ENCODE measurements at regions not wholly inside any gene's neighbourhood (a gene's known extent, or its start where the extent isn't known, plus 50 kb on each side); places are given as distances from the start of the nearest gene placed in this dataset.
"Not testable (repeated sequence)": the region's sequence is repeated elsewhere in the genome, so short reads cannot be mapped to it uniquely, and the experiment has no call there.

DNA sequence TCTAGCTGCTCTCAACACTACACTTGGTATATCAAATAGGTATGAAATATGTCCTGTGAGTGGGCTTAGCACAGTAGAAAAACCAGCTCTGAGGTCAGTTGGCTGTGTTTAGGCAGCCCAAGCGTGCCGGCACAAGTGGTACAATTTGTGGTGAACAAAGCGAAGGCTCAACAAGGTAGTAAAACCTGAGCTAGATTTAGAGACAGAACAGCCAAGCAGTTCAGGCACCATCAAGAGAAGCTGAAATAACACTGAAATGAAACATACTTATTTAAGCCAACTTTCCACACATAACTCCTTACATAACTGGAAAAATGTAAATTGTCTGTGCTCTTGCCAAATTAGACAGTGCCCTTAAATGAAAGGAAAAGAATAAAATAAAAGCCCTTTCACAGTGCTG is 596.8 kb upstream of the FBXO33 start:
- POLR2A ChIA-PET = no interaction called here
- TF ChIP-seq, protein P1, sequence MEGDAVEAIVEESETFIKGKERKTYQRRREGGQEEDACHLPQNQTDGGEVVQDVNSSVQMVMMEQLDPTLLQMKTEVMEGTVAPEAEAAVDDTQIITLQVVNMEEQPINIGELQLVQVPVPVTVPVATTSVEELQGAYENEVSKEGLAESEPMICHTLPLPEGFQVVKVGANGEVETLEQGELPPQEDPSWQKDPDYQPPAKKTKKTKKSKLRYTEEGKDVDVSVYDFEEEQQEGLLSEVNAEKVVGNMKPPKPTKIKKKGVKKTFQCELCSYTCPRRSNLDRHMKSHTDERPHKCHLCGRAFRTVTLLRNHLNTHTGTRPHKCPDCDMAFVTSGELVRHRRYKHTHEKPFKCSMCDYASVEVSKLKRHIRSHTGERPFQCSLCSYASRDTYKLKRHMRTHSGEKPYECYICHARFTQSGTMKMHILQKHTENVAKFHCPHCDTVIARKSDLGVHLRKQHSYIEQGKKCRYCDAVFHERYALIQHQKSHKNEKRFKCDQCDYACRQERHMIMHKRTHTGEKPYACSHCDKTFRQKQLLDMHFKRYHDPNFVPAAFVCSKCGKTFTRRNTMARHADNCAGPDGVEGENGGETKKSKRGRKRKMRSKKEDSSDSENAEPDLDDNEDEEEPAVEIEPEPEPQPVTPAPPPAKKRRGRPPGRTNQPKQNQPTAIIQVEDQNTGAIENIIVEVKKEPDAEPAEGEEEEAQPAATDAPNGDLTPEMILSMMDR (IDR thresholded peaks at IDR 0.05; ENCODE audit: control extremely low read depth, extremely low read depth, low read depth, missing control alignments) = no peak
- CTCF ChIA-PET = no interaction called here
- DNase-seq (ENCODE audit: extremely low spot score) = no peak

DNA sequence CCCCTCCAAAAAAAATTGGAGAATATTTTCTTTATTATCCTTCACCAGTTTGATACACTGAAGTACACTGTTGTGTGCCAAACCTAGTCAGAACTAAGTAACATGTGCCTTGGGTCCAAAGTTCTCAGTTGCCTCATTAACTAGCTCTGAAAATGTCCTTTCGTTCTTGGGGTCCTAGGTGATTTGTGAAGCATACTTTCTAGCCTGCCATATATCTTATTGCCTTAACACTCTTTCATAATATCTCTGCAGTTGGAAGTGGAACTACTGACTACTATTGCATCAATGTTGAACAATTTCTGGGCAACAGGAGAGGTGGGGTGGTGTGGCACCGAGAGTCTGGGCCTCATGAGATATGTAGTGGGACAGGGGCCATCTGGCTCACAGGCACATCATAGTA is 592.9 kb upstream of the FBXO33 start:
- POLR2A ChIA-PET = no interaction called here
- CTCF ChIA-PET = interaction anchor here (1.2 kb wide), 1 partner anchor 13 kb away, joined by 3 read pairs; no protein-coding TSS in a partner anchor
- no peak for DNase-seq (ENCODE audit: extremely low spot score)
- TF ChIP-seq, protein P1 (IDR thresholded peaks at IDR 0.05; ENCODE audit: control extremely low read depth, extremely low read depth, low read depth, missing control alignments) = no peak

DNA sequence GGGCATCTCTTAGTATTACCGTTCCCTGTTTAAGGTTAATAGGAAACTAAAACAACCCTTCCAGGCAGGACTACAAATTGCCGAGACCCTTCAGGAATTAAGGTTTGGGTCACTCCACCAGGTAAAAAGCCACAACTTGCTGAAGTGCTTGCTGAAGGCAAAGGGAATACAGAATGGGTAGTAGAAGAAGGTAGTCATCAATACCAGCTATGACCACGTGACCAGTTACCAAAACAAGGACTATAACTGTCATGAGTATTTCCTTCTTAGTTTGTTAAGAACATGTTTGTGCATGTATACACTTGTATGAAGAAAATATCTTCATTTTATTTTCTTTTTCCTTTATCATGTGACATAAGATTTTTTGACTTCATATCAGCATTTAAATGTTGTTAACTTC is 578.7 kb upstream of the FBXO33 start:
- ChIA-PET CTCF (no interaction called here), POLR2A (no interaction called here)
- DNase-seq (ENCODE audit: extremely low spot score) = no peak
- TF ChIP-seq, protein P1 (IDR thresholded peaks at IDR 0.05; ENCODE audit: control extremely low read depth, extremely low read depth, low read depth, missing control alignments) = no peak

DNA sequence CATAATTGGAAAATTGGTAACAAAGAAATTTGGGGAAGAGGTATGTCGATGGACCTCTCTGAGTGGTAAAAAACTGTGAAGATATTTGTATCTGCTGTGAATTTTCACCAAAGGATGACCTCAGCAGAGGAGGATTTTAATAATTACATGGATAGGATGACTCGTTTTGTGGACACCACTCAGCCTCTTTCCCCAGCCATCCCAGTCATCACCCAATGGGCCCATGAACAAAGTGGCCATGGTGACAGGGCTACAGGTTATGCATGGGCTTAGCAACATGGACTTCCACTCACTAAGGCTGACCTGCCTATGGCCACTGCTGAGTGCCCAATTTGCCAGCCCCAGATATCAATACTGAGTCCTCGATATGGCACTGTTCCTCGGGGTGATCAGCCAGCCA is 577.5 kb upstream of the FBXO33 start:
- TF ChIP-seq, protein P1 (IDR thresholded peaks at IDR 0.05; ENCODE audit: control extremely low read depth, extremely low read depth, low read depth, missing control alignments) = no peak
- CTCF ChIA-PET = no interaction called here
- POLR2A ChIA-PET = no interaction called here
- no peak for DNase-seq (ENCODE audit: extremely low spot score)

DNA sequence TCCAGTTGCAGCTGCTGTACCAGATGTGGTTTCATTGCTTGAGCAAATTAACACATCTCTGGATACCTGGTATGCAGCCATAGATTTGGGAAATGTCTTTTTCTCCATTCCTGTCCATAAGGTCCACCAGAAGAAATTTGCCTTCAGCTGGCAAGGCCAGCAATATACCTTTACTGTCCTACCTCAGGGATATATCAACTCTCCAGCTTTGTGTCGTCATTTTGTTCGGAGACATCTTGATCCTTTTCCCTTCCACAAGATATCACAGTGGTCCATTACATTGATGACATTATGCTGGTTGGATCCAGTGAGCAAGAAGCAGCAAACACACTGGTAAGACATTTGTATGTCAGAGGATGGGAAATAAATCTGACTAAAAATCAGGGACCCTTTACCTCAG is 576.1 kb upstream of the FBXO33 start:
- DNase-seq (ENCODE audit: extremely low spot score); POLR2A ChIA-PET: not testable (repeated sequence)
- CTCF ChIA-PET = interaction anchor here (1.4 kb wide), 1 partner anchor 13 kb away, joined by 3 read pairs; no protein-coding TSS in a partner anchor

DNA sequence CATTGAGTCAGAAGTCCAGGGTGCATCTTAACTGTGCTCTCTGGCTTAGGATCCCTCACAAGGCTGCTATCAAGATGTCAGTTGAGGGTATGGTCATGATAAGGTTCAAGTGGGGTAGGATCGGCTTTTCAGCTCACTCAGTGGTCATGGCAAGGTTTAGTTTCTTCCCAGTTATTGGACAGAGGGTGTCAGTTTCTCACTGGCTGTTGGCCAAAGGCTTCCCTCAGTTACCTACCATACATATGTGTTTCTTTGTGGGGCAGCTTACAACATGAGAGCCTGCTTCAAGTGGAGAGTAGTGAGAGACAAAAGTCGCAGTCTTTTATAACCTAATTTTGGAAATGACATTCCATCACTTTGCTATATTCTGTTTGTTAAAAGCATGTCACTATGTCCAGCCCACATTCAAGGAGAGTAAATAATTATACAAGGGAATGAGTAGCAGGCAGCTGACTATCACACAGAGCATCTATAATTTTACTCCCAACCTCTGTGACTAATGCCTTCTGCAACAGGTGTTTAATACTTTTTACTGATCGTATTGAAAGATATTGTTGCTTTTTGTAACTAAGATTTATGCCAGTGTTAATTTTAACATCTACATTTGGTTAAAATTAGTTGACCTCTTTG is 572.8 kb upstream of the FBXO33 start:
- ChIA-PET POLR2A (no interaction called here), CTCF (no interaction called here)
- DNase-seq (ENCODE audit: extremely low spot score) = no peak
- TF ChIP-seq, protein P1 (IDR thresholded peaks at IDR 0.05; ENCODE audit: control extremely low read depth, extremely low read depth, low read depth, missing control alignments) = no peak

DNA sequence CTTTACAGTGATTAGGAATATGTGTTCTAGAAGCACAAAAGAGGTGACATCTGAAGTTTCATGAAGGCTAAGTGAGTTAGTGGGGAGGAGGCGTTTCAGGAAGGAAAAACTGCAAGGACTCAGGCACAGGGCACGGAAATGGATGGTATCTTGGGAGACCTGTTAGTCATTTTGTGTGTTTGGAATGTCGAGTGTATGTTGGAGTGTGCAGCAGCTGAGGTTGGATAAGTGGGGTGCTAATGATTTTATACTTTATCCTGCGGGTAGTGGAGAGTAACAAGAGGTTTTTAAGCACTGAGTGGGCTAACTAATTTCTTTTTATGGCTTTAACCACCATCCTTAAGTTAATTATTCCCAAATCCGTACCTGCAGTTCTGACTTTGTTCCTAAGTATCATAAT is 571.5 kb upstream of the FBXO33 start:
- ChIA-PET POLR2A (no interaction called here), CTCF (no interaction called here)
- DNase-seq (ENCODE audit: extremely low spot score) = no peak
- TF ChIP-seq, protein P1 (IDR thresholded peaks at IDR 0.05; ENCODE audit: control extremely low read depth, extremely low read depth, low read depth, missing control alignments) = no peak
